HepG2 (cell line): ENCODE measurements at regions not wholly inside any gene's neighbourhood (a gene's known extent, or its start where the extent isn't known, plus 50 kb on each side); places are given as distances from the start of the nearest gene placed in this dataset.

Source experiments
- ATAC-seq: fragments of 200-7000 bp; cut with Tn5 transposase; 3 replicates; pipeline ENCODE4 v1.9.1; 2020; ENCODE audit warnings: mild to moderate bottlenecking, moderate library complexity
- BruUV-seq: library from RNA; stranded (reverse); fragments of 400-500 nt; replicated peaks from 2 replicates; lab custom pipeline; 2021; lab: Mats Ljungman, UMichigan
- CTCF ChIA-PET: fragments of 300-600 bp; formaldehyde crosslinking; extraction: SDS; loops from one replicate; lab custom pipeline; 2021; ENCODE audit warnings: low total read pairs, inconsistent platforms, low intra/inter-chr PET ratio; lab: Yijun Ruan, JAX
- POLR2A ChIA-PET: fragments of 350-600 bp; sonication (Branson Sonifier 250); formaldehyde crosslinking; loops from one replicate; lab custom pipeline; 2020; ENCODE audit warnings: antibody characterized with exemption, inconsistent platforms; lab: Yijun Ruan, JAX
- DNase-seq: peaks from one replicate; pipeline ENCODE4 v3.0.0-alpha.2; 2015; ENCODE audit warnings: low spot score
- FAIRE-seq: peaks from 3 replicates; lab custom pipeline; 2011; peaks lifted over from hg19 to GRCh38; lab: Jason Lieb, UNC
- H2AFZ ChIP-seq: one replicate; pipeline ENCODE4 v1.6.1; 2011; ENCODE audit warnings: low read length, inconsistent platforms
- H3K27ac ChIP-seq: fragments of 300-600 bp; 3 replicates; pipeline ENCODE4 v1.8.0; 2011; ENCODE audit warnings: mixed run types, mild to moderate bottlenecking, mixed read lengths, low read length, inconsistent platforms; ENCODE audit not compliant: insufficient read depth; ENCODE audit errors: extremely low read length
- H3K27me3 ChIP-seq, 2 experiments: fragments of 200-600 bp in 1 of 2; 2 replicates in 1 of 2; 3 replicates in 1 of 2; pipeline versions ENCODE4 v1.6.0 to v1.8.0; 2011; ENCODE audit warnings: low read length in 2 of 2, mild to moderate bottlenecking in 2 of 2, moderate library complexity in 2 of 2, inconsistent platforms in 1 of 2; ENCODE audit not compliant: insufficient read depth in 2 of 2, control insufficient read depth in 1 of 2
- H3K36me3 ChIP-seq, 2 experiments: fragments of 200-600 bp in 1 of 2; replicated peaks in 1 of 2; 2 replicates in 1 of 2; 3 replicates in 1 of 2; pipeline versions ENCODE4 v1.5.1 to v1.8.0; 2011; ENCODE audit warnings: low read length in 2 of 2, inconsistent platforms in 1 of 2; ENCODE audit not compliant: insufficient read depth in 2 of 2, control insufficient read depth in 1 of 2
- H3K4me1 ChIP-seq: 2 replicates; pipeline ENCODE4 v1.5.1; 2012; ENCODE audit warnings: low read length, inconsistent platforms; ENCODE audit not compliant: insufficient read depth
- H3K4me2 ChIP-seq: 2 replicates; pipeline ENCODE4 v1.6.0; 2011; ENCODE audit warnings: low read depth, low read length, inconsistent platforms
- H3K4me3 ChIP-seq, 3 experiments: fragments of 200-600 bp in 1 of 3; sonication (generic), shearing (Covaris generic) in 1 of 3; replicated peaks in 1 of 3; 2 replicates each; pipeline ENCODE4 v1.5.1; 2011 to 2016; ENCODE audit warnings: low read length in 3 of 3, inconsistent platforms in 2 of 3, low read depth in 2 of 3, mild to moderate bottlenecking in 2 of 3, control low read depth in 1 of 3, mixed read lengths in 1 of 3; ENCODE audit not compliant: insufficient read depth in 1 of 3
- H3K79me2 ChIP-seq: one replicate; pipeline ENCODE4 v1.6.1; 2011; ENCODE audit warnings: low read length, inconsistent platforms; ENCODE audit not compliant: insufficient read depth
- H3K9ac ChIP-seq: 2 replicates; pipeline ENCODE4 v1.6.0; 2011; ENCODE audit warnings: mild to moderate bottlenecking, low read depth, low read length, inconsistent platforms; ENCODE audit not compliant: insufficient read depth
- H3K9me3 ChIP-seq: 2 replicates; pipeline ENCODE4 v1.5.1; 2012; ENCODE audit warnings: mild to moderate bottlenecking, low read length
- H4K20me1 ChIP-seq: 2 replicates; pipeline ENCODE4 v1.6.0; 2011; ENCODE audit warnings: inconsistent platforms, mild to moderate bottlenecking, low read length, moderate library complexity; ENCODE audit not compliant: insufficient read depth
- IRX3 ChIP-seq: sonication (generic); formaldehyde crosslinking; IDR thresholded peaks from 2 replicates; pipeline ENCODE4 v1.8.1; 2023; ENCODE audit warnings: mild to moderate bottlenecking, low read depth, missing genetic modification reagents, borderline replicate concordance
- KDM2A ChIP-seq: sonication (generic); formaldehyde crosslinking; IDR thresholded peaks from 2 replicates; pipeline ENCODE4 v1.4.0; 2020; ENCODE audit warnings: low read depth, missing genetic modification reagents, borderline replicate concordance
- MIER3 ChIP-seq: IDR thresholded peaks from 2 replicates; pipeline ENCODE4 v1.6.1; 2016; ENCODE audit warnings: missing compliant biosample characterization, borderline replicate concordance
- ZNF205 ChIP-seq: IDR thresholded peaks from 2 replicates; pipeline ENCODE4 v1.6.1; 2018; ENCODE audit warnings: missing biosample characterization, missing genetic modification reagents
- WGBS: methylation state at CpG from one replicate; pipeline ENCODE4 v1.1.6; 2017; ENCODE audit warnings: low lambda C conversion rate; 5-methylcytosine and 5-hydroxymethylcytosine counted together
- in situ Hi-C: cut with HindIII; loops from 2 replicates; pipeline ENCODE4 v1.10.0; 2017; ENCODE audit warnings: low pct_unique_long_range_greater_than_20kb; ENCODE audit not compliant: extremely low pct_ligation_motif_present
- intact Hi-C: fragments of 100-400 bp; cut with micrococcal nuclease; formaldehyde crosslinking; loops from one replicate; pipeline ENCODE4 v1.10.0; 2022; ENCODE audit not compliant: unreplicated experiment
- TF ChIP-seq, protein P1 (sequence below): sonication (generic); formaldehyde crosslinking; IDR thresholded peaks from 2 replicates; pipeline ENCODE4 v1.4.0; 2020; ENCODE audit warnings: missing genetic modification reagents
- TF ChIP-seq, protein P2 (sequence below): sonication (generic); formaldehyde crosslinking; conservative IDR thresholded peaks from 2 replicates; pipeline ENCODE4 v1.4.0; 2020; ENCODE audit warnings: missing genetic modification reagents

DNA sequence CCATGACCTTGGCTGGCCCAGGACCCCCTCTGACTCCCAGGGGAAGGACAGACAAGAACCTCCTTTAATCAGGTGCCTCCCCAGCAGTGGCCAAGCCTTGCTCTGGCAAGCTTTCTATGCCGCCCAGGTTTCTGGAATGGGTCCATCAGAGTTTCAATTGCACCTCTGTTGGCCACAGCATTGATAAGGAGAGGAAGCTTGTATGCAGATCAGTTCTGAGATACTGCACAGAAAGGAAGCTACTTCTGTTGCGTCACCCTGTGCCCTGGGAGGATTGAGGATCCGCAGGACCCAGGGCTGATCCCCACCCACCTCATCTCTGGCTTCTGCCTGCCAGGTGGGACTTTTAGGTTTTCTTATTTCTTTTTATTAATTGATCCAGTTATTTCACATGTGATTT is 167.2 kb downstream of the TFAP2C start:
- intact Hi-C loops (no loop called here), in situ Hi-C loops (no loop called here)
- H3K4me2 ChIP-seq: no peak overlapping the region
- no peaks in the 10 kb centered on the region for H3K36me3 ChIP-seq
- H3K27me3 ChIP-seq: peaks cover 0 to 23% of the 10 kb centered on the region in 2 experiments; a peak in 3 of 5 replicates
- no peak overlapping the region for H3K27ac ChIP-seq
- peaks cover 16% of the 10 kb centered on the region for H3K9me3 ChIP-seq
- TF ChIP-seq ZNF205 (no peak), KDM2A (CRISPR knock-in tag) (no peak), MIER3 (CRISPR knock-in tag) (no peak), IRX3 (no peak)
- TF ChIP-seq, protein P1, sequence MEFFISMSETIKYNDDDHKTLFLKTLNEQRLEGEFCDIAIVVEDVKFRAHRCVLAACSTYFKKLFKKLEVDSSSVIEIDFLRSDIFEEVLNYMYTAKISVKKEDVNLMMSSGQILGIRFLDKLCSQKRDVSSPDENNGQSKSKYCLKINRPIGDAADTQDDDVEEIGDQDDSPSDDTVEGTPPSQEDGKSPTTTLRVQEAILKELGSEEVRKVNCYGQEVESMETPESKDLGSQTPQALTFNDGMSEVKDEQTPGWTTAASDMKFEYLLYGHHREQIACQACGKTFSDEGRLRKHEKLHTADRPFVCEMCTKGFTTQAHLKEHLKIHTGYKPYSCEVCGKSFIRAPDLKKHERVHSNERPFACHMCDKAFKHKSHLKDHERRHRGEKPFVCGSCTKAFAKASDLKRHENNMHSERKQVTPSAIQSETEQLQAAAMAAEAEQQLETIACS (CRISPR knock-in tag): no peak
- TF ChIP-seq, protein P2, sequence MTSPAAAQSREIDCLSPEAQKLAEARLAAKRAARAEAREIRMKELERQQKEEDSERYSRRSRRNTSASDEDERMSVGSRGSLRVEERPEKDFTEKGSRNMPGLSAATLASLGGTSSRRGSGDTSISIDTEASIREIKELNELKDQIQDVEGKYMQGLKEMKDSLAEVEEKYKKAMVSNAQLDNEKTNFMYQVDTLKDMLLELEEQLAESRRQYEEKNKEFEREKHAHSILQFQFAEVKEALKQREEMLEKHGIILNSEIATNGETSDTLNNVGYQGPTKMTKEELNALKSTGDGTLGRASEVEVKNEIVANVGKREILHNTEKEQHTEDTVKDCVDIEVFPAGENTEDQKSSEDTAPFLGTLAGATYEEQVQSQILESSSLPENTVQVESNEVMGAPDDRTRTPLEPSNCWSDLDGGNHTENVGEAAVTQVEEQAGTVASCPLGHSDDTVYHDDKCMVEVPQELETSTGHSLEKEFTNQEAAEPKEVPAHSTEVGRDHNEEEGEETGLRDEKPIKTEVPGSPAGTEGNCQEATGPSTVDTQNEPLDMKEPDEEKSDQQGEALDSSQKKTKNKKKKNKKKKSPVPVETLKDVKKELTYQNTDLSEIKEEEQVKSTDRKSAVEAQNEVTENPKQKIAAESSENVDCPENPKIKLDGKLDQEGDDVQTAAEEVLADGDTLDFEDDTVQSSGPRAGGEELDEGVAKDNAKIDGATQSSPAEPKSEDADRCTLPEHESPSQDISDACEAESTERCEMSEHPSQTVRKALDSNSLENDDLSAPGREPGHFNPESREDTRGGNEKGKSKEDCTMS (CRISPR knock-in tag): no peak
- no peak for ATAC-seq
- H2AFZ ChIP-seq: no peak overlapping the region
- no peaks in the 10 kb centered on the region for H3K79me2 ChIP-seq
- DNase-seq: no peak
- H3K9ac ChIP-seq: no peak overlapping the region
- BruUV-seq: no TSS peak
- POLR2A ChIA-PET: no interaction called here
- WGBS: 21% methylated on average over 3 of the region's 3 CpGs
- FAIRE-seq: no peak
- no peaks in the 10 kb centered on the region for H3K4me1 ChIP-seq
- H3K4me3 ChIP-seq: no peak overlapping the region
- CTCF ChIA-PET: no interaction called here
- H4K20me1 ChIP-seq: no peaks in the 10 kb centered on the region
